ENCODE measurements at regions not wholly inside any gene's neighbourhood (a gene's known extent, or its start where the extent isn't known, plus 50 kb on each side); places are given as distances from the start of the nearest gene placed in this dataset.
A peak's percentile ranks its signal among the peaks of the same experiment; 100 is the strongest.
"Not testable (repeated sequence)": the region's sequence is repeated elsewhere in the genome, so short reads cannot be mapped to it uniquely, and the experiment has no call there.

DNA sequence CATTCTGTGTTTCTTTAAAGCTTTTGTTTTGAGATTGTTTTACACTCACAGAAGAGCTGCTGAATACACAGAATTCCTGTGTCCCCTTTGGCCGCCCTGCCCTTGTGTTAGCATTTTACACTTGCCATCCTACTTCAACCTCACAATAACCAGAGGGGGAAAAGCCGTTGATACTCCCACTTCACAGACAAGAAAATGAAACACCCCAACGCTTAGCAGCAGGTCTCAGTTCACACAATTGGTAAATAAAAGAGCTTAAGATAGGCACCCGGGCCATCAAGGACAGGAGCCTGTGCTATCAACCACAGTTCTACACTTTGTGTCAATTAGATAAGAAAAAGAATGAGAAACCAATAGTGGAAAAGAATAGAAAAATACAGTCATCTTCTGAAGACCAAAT is 178.0 kb downstream of the SYK start:
- no peak for DNase-seq (ENCODE audit: low read depth in 2 of 2)

DNA sequence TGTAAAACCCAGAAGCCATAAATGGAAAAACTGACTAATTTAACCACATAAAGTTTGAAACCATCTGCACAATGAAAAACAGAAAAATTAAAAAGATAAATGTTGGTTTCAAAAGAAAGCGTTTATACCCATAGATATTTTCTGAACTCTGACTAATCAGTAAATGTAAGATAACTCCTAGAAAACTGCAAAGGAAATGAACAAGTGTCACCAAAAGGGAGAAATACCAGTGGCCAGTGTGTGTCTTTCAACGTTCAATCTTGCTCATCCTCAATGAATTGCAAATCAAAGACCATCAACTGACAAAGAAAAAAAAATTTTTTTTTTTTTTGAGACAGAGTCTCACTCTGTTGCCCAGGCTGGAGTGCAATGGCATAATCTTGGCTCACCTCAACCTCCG is 180.1 kb downstream of the SYK start:
- no peak for DNase-seq (ENCODE audit: low read depth in 2 of 2)

DNA sequence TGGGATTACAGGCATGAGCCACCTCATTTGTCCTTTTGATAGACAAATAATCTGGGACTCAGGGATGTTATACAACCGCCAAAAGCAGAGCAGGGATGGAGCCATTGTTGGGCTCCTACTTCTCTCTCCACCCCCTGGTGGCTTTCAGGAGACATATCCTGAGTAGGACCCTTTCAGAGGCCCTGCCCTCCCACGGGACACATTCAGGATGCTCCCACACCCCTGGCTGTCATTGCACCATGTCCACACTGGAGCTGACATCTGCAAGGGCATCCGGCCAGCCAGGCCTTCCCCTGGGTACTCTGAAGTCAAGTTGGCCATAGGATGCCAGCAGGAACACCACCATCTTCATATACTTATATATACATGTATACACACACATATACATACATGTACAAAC is 181.8 kb downstream of the SYK start:
- no peak for DNase-seq (ENCODE audit: low read depth in 2 of 2)

DNA sequence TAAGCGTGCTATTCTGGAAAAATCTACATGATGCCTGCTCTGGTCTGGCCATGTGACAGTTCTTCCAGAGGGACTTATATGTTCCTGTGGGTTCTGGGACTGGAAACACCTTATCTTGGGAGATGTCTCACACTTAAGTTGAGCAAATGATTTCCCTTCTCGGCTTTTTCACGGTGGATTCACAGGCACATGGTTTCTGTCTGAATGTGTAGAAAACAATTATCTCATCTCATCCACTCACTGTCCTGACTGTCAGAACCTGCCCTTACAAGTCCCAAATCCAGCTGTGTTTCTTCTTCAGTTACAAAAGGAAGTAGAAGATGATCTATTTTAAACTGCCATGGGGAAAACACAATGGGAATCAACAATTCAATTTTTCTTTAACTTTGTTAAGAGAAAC is 184.0 kb downstream of the SYK start:
- no peak for DNase-seq (ENCODE audit: low read depth in 2 of 2)

DNA sequence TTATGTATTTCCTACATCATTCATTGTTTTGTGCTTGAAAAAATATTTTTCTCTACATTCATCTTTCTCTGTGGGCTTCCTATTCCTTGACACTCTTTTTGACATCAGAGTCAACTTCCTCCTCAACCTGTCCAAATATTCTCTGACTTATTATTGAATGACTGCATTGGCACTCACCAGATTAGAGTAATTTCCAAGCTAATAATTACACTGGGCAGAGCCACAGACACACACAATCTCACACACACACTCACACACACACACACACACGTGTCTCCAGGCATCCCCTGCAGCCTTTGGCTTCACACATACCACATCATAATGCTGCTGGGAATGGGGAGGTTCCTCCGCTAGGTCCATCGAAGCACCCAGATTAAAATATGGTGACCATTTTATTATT is 184.5 kb downstream of the SYK start:
- DNase-seq (ENCODE audit: low read depth in 2 of 2) = no peak

DNA sequence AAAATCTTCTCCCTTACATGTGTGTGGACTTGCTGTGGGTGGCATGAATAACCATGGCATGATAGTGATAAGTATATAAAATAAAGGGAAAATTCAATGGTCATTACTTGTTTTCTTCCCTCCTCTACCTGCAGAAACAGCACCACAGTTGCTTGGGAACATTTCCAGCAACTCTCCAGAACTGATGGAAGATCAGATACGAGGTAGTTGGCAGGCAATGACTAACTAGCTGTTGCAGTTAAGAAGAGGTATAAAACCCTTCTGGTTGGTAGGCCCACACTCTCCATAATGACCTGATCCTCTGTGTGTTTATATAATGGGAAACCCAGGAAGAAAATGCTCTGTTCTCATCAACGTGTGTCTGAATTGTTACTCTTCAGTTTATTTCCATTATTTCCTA is 185.9 kb downstream of the SYK start:
- no peak for DNase-seq (ENCODE audit: low read depth in 2 of 2)

DNA sequence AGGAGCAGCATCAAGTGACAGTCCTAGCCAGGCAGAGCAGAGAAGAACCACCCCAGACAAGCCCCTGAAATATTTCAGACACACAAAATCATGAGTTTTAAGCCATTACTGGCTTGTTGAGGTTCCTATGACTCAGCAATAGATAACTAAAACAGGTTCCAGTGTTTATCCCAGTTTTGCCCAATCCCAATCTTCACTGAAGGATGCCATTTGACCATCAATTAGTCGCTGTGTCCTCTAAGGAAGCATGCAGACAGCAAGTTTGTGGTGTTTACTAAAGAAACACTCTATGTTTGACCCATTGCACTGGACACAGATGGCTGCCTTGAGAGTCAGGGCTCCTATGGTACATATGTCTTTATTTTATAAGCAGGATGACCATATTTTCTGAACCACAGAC is 186.7 kb downstream of the SYK start:
- no peak for DNase-seq (ENCODE audit: low read depth in 2 of 2)

DNA sequence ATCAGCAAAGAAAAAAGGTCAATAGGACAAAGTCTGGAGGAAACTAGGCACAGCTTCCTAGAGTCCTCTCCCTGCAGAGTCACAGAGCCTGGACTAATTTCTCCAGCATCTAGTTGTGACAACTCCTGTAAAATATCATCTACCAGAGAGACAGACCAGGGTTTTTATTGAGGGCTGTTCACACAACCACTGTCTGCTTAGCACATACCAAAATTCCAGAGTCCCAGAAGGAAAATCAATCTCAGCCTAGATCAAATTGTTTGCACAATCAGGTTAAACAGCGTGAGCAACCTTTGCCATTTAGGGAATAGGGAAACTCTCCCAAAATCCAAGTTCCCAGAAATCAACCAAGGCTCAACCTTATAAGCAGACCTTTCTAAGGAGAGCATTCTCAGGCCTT is 190.3 kb downstream of the SYK start:
- no peak for DNase-seq (ENCODE audit: low read depth in 2 of 2)

DNA sequence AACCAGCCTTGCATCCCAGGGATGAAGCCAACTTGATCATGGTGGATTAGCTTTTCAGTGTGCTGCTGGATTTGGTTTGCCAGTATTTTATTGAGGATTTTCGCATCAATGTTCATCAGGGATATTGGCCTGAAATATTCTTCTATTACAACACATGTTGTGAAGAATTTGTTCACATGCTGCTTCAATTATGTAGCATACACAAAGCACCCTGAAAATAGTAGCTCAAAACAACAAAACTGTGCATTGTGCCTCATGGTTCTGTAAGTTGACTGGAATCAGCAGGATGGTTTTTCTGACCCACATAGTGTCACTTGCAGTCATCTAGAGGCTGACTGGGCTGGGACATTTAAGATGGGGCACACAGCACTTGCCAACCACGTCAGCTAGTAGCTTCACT is 193.9 kb downstream of the SYK start:
- peak in 1 of 2 experiments; percentile 14 for DNase-seq (ENCODE audit: low read depth in 2 of 2)

DNA sequence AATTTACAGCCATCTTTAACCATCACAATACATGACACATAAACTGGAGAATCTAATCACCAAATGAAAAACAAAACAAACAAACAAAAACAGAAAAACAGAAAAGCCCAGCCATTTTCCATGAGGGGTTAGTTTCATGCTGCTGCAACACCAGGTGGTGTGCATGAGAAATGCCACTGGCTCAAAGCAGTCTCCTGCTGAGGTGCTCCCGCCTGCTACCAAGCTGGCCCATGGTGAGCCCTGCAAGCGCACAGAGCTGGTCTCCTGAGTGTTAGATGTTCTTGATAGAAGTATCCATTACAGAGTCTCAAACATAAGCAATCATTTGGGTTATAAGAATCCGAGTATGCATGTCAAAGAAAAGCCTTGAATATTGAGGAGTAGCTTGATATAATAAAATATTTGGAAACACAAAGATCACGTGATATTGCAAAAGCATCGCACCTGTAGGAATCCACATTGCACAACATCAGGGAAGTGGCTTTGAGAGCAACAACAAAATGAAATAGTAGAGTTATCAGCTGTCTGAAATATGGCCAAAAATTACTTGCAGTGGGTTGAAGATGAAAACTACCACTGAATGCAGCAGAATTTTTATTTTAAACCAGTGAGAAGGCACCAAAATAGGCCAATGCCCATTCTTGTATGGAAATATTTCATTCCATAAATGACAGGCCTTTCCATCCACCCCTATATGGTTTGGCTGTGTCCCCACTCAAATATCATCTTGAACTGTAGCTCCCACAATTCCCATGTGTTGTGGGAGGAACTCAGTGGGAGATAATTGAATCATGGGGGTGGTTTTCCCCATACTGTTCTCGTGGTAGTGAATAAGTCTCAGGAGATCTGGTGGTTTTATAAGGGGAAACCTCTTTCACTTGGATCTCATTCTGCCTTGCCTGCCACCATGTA is 194.8 kb downstream of the SYK start:
- no peak for DNase-seq (ENCODE audit: low read depth in 2 of 2)

DNA sequence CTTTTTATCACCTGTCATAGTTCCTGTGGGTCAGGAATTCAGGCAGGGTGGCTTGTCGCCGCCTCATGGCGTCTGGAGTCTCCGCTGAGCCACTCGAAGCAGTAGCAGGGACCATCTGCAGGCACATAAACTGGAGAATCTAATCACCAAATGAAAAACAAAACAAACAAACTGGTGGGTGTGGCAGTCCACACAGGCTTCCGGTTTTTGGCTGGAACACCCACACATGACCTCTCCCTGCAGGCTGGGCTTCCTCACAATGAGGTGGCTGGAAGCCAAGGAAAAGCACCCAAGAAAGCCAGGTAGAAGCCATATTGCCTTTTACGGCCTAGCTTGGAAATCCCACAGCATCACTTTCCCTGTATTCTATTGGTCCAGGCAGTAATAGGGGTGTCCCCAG is 197.0 kb downstream of the SYK start:
- no peak for DNase-seq (ENCODE audit: low read depth in 2 of 2)

DNA sequence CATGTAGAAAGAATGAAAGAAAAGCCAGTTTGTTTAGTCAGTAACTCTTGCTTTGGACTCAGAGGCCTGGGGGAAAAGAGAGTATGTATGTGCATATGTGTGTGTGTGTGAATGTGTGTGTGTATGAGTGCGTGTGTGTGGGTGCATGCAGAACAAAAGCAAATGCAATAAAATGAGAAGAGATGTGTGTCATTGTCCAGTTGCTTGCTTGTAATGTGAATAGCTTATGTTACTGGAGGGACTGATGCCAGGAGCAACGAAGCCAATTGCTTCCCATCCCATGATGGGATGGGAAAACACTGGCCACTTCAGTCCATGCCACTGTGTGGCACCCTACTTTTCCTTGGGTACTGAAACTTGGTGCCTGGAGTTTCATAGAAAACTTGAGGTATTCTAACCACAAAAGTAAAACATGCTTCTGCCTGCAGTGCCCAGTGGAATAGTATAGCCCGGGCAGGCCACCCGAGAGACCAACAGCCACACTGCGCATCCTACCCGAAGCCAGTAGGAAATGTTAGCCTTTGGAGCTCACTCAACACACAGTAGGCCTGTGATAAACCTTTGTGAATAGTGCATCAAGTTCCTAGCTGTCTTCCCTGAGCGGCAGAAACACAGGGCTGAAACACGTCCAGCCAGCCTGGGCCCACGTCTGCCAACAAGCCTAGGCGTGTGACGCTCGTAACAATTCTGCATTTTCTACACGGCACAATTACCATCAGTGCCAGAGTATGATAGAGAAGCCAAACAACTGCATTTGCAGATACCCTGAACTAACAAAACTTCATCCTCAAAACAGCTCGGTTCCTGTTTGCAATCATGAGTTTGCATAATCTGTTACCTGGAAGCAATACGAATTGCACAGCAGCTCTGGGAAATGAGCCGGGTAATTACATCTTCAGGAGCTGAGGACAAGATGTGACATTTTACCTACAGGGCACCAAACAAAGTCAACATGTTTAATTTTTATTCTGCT is 198.1 kb downstream of the SYK start:
- no peak for DNase-seq (ENCODE audit: low read depth in 2 of 2)

DNA sequence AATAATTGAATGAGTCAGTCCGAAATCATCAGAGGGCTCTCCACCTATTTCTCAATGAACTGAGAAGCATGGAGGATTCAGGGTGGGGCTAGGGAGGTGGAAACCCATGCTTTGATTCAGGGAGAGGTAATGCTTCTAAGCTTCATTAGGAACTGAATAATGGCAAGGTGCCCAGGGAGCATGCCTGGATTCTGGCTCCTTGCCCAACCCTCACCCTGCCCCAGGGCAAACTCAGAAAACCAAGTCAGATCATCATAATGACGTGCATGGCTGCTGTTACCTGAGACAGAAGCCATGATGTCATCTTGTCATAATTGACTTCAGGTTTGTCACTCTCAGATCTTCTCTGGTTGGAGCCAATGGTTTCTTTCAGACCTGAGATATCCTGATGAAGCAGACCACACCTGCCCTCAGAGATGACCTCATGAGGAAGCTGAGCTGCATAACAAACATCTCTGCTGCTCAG is 199.6 kb downstream of the SYK start:
- no peak for DNase-seq (ENCODE audit: low read depth in 2 of 2)

DNA sequence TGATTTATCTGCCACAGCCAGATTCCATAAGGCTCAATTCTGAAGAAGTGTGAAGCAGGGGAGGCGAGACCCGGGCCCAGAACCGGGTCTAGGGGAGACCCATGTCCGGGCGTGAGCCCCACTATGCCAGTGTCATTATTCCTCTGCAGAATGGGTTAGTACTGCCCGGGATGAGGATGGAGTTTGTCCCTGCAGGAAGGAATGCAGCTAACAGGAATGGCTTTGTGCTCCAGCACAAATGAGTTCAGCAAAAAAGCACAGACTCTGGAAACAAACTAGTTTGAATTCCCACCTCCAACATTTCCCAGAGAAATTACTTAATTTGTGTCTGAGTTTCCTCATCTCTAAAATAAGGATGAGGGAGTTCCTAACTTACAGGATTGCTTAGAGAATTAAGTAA is 202.9 kb downstream of the SYK start:
- no peak for DNase-seq (ENCODE audit: low read depth in 2 of 2)

DNA sequence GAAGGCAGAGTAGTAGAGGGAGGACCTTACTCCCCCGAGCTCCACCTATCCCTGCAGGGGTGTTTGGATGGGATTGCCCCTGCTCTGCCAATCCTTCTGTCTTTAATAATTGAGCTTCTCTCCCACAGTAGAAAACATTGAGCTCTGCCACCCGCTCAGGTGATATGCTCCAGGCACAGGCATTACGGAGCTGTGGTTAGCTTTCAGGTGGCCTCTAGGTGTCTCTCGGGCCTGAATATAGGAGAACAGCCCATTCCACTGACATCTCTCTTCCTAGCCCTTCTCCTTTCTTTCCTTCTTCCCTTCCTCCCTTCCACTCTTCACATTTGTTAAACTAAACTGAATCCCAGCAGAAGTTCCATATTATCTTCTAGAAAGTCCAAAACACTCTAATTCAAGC is 203.4 kb downstream of the SYK start:
- no peak for DNase-seq (ENCODE audit: low read depth in 2 of 2)

DNA sequence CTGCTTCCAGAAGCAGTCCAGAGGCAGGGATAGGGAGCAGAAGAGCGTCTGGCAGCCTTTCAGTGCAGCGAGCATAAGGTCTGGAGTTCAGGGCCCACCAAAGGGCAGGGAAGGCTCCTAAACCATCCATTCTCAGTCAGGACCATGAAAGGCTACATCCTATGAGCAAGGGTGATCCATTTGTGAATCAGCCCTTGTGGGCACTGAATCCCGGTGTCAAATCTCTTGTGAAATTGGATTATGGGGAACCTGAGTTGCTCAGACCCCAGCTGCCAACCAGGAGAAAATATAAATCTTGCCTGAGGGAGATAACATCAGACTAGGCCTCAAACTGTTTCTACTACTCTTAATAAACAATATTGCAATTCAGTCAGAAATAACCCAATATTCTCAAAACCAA is 204.4 kb downstream of the SYK start:
- no peak for DNase-seq (ENCODE audit: low read depth in 2 of 2)

DNA sequence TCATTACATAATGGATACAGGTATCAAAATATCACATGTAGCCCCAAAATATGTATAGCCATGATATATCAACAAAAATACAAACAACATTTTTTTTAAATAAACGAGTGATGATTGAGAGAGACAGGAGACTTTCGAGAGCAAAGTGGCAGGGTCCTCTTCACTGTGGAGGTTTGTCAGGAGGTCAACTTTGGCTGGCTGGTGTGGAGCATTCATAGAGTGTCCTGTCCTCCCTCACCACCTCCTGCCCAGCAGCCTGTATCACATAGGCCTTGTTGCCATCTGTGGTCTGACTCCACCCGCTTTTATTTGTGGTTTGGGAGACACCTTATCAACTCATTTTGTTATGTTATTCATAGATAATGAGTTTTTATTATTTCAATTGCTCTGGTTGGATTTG is 206.9 kb downstream of the SYK start:
- DNase-seq (ENCODE audit: low read depth in 2 of 2) = no peak

DNA sequence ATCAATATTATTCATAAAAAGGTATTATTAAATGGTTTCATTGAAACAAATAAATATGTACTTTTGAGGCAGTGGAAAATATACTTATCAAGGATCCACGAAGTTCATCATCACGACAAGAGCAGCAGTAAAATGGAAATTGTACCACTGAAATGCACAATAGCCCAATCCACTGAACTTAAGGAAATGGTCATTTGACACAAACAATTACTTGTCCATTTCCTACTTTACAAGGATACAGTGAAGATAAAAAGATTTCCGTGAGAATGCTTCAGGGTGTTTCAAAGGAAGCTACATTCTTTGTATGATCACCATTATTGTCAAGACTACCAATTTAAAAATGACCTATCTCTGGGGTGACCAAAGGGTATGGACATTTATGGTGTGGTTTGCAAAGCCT is 210.3 kb downstream of the SYK start:
- DNase-seq (ENCODE audit: low read depth in 2 of 2) = no peak

DNA sequence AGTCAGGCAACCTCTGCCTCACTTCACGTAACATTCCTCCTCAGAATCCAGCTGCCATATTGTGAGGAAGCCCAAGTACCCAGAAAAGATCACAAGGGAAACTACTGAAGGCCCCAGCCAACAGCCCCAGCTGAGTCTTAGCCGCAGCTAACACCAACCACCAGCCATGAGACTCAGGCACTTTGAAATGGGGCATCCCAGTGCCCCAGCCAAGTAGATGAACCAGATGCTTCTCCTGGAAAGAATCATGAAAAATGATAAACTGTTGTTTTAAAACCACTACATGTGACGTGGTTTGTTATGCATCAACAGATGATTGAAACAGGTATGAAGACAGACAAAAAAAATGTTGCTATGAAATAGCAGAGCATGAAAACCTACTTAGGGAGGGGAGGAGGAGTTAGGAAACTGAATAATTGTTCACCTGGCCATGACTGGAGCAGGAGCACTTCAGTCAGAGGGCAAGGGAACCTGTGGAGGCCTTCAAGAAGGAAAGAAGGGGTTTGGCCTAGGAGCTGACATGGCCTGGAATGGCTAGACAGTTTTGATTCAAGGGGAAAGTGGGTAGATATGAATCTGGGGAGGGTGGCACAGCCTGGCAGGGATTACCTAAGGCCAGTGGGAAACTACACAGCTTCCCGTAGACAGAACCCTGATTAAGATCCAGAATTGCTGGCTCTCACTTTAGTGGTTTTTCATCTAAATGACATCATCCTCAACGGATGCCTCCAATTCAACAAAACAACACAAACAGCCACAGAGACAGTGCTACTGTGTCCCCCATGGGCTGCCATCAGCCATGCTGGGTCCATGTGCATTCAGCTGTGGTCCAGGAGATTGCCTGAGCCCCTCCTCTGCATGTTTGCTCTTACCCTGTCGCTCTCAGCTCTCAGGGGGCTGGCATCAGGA is 211.6 kb downstream of the SYK start:
- no peak for DNase-seq (ENCODE audit: low read depth in 2 of 2)

DNA sequence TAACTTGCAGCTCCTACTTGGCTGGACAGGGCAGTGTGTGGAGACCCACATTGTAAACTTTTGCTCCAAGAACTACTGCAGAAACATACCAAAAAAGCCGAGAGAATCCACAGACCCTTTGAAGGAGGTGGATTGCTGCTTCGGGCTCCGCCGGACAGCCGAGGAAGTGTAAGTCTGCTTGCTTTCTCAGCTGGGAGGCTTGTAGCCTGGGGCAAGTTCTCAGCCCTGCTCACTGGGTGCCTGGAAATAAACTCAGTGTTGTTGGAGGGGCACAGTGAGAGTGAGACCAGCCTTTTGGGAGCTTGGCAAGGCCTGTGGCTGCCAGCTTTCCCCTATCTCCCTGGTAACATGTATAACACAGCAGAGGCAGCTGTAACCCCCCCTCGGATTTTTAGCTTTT is 215.6 kb downstream of the SYK start:
- DNase-seq (ENCODE audit: low read depth in 2 of 2) = no peak

DNA sequence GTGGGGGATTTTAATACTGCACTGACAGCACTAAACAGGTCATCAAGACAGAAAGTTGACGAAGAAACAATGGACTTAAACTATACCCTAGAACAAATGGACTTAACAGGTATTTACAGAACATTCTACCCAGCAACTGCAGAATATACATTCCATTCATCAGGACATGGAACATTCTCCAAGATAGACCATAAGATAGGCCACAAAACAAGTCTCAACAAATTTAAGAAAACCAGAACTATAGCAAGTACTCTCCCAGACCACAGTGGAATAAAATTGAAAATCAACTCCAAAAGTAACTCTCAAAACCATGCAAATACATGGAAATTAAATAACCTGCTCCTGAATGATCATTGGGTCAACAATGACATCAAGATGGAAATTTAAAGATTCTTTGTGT is 218.3 kb downstream of the SYK start:
- DNase-seq (ENCODE audit: low read depth in 2 of 2) = not testable (repeated sequence)

DNA sequence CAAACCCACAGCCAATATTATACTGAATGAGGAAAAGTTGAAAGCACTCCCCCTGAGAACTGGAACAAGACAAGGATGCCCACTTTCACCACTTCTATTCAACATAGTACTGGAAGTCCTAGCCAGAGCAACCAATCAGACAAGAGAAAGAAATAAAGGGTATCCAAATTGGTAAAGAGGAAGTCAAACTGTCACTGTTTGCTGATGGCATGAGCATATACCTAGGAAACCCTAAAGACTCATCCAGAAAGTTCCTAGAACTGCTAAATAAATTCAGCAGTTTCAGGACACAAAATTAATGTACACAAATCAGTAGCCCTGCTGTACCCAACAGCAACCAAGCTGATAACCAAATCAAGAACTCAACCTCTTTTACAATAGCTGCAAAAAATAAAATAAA is 220.0 kb downstream of the SYK start:
- DNase-seq (ENCODE audit: low read depth in 2 of 2) = not testable (repeated sequence)

All from fibroblast of skin of left biceps (primary cell).